Spleen (tissue), 7 donors: ENCODE measurements at regions not wholly inside any gene's neighbourhood (a gene's known extent, or its start where the extent isn't known, plus 50 kb on each side); places are given as distances from the start of the nearest gene placed in this dataset.

ENCODE experiments used
- CTCF ChIP-seq, 11 experiments: fragments of 200-600 bp in 7 of 11; fragments of 450-650 bp in 4 of 11; sonication (generic) in 4 of 11; IDR thresholded peaks in 8 of 11; conservative IDR thresholded peaks in 3 of 11; 1 replicate in 7 of 11; 2 replicates in 4 of 11; pipeline versions ENCODE4 v1.4.0 to v1.8.0; 2016 to 2021; ENCODE audit warnings: antibody characterized with exemption in 11 of 11, inconsistent platforms in 4 of 11, mild to moderate bottlenecking in 1 of 11
- POLR2A ChIP-seq, 3 donors: fragments of 450-650 bp; IDR thresholded peaks; one replicate each; pipeline ENCODE4 v1.5.1; 2017; ENCODE audit warnings: antibody characterized with exemption in 3 of 3, mild to moderate bottlenecking in 1 of 3
- POLR2AphosphoS5 ChIP-seq, 3 donors: sonication (generic); formaldehyde crosslinking; IDR thresholded peaks; one replicate each; pipeline ENCODE4 v1.5.1; 2017; ENCODE audit warnings: antibody characterized with exemption in 3 of 3
- donor health status: DM: no; HTN: no; CAD: no; lungs with moderate emphysema.
- donor health status: DM: no; HTN: no; CAD: no.
- donor health status: DM: no; HTN: no; CAD: no.

GRCh38 chr6:97653076-97653475 lies 370.1 kb upstream of the MMS22L start:
- no peak for TF ChIP-seq POLR2AphosphoS5 (IDR thresholded peaks at IDR 0.05)
- no peak for TF ChIP-seq POLR2A (IDR thresholded peaks at IDR 0.05)
- no peak for TF ChIP-seq CTCF (IDR thresholded peaks at IDR 0.05 in 8 of 11, conservative IDR thresholded peaks at IDR 0.05 in 3 of 11)
